ENCODE measurements at regions not wholly inside any gene's neighbourhood (a gene's known extent, or its start where the extent isn't known, plus 50 kb on each side); places are given as distances from the start of the nearest gene placed in this dataset.

DNA sequence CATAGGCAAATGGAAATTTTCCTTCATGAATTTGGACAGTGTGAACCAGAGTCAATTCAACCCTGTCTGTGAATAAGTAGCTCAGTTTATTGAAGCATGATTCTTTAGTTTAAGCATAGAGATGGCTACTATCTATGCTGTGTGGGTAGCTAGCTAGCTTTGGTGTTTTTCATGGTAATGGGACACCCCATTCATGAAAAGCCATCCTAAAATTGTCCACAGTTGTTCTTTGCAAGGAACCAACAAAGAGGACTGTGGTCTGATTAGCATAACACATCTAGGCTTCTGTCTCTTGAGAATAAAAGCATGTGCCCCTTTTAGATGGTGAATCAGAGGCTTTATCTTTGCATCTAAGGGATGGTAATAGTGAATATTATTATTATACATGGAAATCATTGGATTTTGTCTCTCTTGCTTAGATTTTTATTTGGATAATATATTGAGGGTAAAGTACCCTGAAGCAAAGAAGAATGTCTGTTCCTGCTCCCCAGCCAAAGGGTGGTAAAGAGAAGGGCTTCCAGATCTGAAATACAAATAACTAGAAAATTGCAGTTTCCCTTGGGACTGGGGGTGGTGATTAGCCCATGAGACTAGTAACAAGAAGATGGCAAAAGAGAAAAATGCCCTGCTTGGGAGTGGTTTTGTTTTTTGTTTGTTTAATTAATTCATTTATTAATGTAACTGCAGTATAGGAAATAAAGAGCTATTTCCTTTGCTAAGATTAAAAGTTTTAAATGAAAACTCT is 624.2 kb upstream of the ZNF608 start:
- DNase-seq, result no peak
- ATAC-seq, result no peak
- no peaks in the 10 kb centered on the region for H3K9me3 ChIP-seq (ENCODE audit: control insufficient read depth, insufficient read depth, low read length)
- H3K4me3 Mint-ChIP-seq, result no peak overlapping the region
- peaks cover 0 to 4% of the 10 kb centered on the region in 2 donors for H3K9me3 Mint-ChIP-seq
- no peak overlapping the region for H3K27ac ChIP-seq (ENCODE audit: low read length)
- no peaks in the 10 kb centered on the region for H3K36me3 ChIP-seq (ENCODE audit: control insufficient read depth, insufficient read depth, low read length)
- TF ChIP-seq, protein P1, sequence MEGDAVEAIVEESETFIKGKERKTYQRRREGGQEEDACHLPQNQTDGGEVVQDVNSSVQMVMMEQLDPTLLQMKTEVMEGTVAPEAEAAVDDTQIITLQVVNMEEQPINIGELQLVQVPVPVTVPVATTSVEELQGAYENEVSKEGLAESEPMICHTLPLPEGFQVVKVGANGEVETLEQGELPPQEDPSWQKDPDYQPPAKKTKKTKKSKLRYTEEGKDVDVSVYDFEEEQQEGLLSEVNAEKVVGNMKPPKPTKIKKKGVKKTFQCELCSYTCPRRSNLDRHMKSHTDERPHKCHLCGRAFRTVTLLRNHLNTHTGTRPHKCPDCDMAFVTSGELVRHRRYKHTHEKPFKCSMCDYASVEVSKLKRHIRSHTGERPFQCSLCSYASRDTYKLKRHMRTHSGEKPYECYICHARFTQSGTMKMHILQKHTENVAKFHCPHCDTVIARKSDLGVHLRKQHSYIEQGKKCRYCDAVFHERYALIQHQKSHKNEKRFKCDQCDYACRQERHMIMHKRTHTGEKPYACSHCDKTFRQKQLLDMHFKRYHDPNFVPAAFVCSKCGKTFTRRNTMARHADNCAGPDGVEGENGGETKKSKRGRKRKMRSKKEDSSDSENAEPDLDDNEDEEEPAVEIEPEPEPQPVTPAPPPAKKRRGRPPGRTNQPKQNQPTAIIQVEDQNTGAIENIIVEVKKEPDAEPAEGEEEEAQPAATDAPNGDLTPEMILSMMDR (IDR thresholded peaks at IDR 0.05), result no peak
- peaks cover 2% of the 10 kb centered on the region for H3K27me3 ChIP-seq (ENCODE audit: control insufficient read depth, insufficient read depth, low read length)
- no peaks in the 10 kb centered on the region for H3K4me1 ChIP-seq (ENCODE audit: control insufficient read depth, insufficient read depth, low read length)
- intact Hi-C loops (cut with micrococcal nuclease), result no loop called here
- no peak overlapping the region for H3K4me3 ChIP-seq (ENCODE audit: low read length)
- no peaks in the 10 kb centered on the region for H3K4me1 Mint-ChIP-seq
- H3K27ac Mint-ChIP-seq, result no peak overlapping the region
- H3K36me3 Mint-ChIP-seq, result no peaks in the 10 kb centered on the region
- H3K27me3 Mint-ChIP-seq (ENCODE audit: low read depth in 2 of 2), result no peaks in the 10 kb centered on the region

DNA sequence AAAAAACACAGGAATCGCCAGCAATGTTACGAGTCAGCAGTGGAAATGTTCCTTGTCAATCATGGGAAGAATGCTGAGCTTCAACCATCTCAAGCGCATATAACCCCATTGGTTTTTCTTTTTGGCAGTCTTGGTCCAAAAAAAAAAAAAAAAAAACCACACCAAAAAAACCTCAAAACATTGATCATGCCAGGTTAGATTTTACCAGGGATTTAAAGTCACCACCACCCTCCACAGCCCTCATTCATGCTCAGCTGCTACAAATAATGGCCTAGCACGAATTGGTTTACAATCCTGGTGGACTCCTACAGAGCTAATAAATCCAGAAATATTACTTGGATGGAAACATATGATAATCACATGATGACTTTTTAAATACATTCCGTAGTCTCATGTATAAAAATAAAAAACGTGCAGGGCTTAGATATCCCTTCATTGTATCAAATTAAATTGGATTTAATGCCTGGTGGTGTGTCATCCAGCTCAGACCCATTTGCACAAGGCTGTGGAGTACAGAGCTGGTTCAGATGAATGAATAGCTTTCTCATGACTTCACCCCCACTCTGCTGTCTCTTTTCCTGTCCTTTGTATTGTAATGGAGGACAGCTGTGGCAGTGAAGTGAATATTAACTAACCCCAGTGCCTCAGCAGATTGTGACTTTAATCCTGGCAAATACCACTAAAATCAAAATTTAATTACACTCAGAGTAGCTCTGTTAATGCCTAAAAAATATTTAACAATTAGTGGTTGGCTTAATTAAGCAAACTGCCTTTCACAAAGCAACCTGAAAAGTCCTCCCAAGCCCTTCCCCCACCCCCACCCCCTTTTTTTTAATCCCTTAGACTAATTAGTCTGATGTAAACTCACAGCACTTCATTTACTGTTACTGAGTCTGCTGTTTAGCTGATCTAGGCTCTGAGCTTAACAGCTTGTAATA is 626.5 kb upstream of the ZNF608 start:
- no peak for ATAC-seq
- Histone ChIP-seq H3K36me3 (ENCODE audit: control insufficient read depth, insufficient read depth, low read length) (no peaks in the 10 kb centered on the region), H3K27me3 (ENCODE audit: control insufficient read depth, insufficient read depth, low read length) (peaks cover 2% of the 10 kb centered on the region), H3K9me3 (ENCODE audit: control insufficient read depth, insufficient read depth, low read length) (no peaks in the 10 kb centered on the region), H3K4me1 (ENCODE audit: control insufficient read depth, insufficient read depth, low read length) (no peaks in the 10 kb centered on the region), H3K4me3 (ENCODE audit: low read length) (no peak overlapping the region), H3K27ac (ENCODE audit: low read length) (no peak overlapping the region)
- Mint-ChIP-seq H3K36me3 (no peaks in the 10 kb centered on the region), H3K4me1 (no peaks in the 10 kb centered on the region), H3K27me3 (ENCODE audit: low read depth in 2 of 2) (no peaks in the 10 kb centered on the region), H3K4me3 (no peak overlapping the region), H3K27ac (no peak overlapping the region), H3K9me3 (no peaks in the 10 kb centered on the region)
- DNase-seq, result no peak
- TF ChIP-seq, protein P1 (IDR thresholded peaks at IDR 0.05), result no peak
- intact Hi-C loops (cut with micrococcal nuclease), result no loop called here
- 85% methylated on average over 6 of the region's 6 CpGs for WGBS (ENCODE audit: insufficient coverage)

DNA sequence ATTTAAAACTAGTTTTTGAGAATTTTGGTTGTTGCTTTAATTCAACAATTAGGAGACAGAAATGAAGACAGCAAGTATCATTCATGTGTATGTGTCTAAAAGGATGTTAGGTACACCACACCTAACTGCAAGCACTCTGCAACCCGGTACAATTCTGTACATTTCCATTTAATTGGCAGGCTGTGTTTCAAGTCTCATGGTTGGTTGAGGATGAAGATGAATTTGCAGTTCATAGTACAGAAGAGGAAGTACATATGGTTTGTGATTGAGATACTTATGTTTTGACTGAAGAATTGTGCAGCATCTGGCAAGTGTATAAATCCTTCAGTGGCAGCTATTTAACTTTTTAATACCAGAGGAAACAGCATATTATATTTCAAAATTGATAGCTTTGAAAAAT is 628.7 kb upstream of the ZNF608 start:
- Mint-ChIP-seq H3K27me3 (ENCODE audit: low read depth in 2 of 2) (no peaks in the 10 kb centered on the region), H3K9me3 (no peaks in the 10 kb centered on the region), H3K27ac (no peak overlapping the region), H3K4me3 (no peak overlapping the region), H3K36me3 (no peaks in the 10 kb centered on the region), H3K4me1 (no peaks in the 10 kb centered on the region)
- DNase-seq, result no peak
- H3K27ac ChIP-seq (ENCODE audit: low read length), result no peak overlapping the region
- peaks cover 2% of the 10 kb centered on the region for H3K27me3 ChIP-seq (ENCODE audit: control insufficient read depth, insufficient read depth, low read length)
- no peaks in the 10 kb centered on the region for H3K36me3 ChIP-seq (ENCODE audit: control insufficient read depth, insufficient read depth, low read length)
- no peaks in the 10 kb centered on the region for H3K4me1 ChIP-seq (ENCODE audit: control insufficient read depth, insufficient read depth, low read length)
- WGBS (ENCODE audit: insufficient coverage), result no CpG with 5 or more reads among the region's 1 CpG
- ATAC-seq, result no peak
- TF ChIP-seq, protein P1 (IDR thresholded peaks at IDR 0.05), result no peak
- intact Hi-C loops (cut with micrococcal nuclease), result no loop called here
- H3K4me3 ChIP-seq (ENCODE audit: low read length), result no peak overlapping the region
- H3K9me3 ChIP-seq (ENCODE audit: control insufficient read depth, insufficient read depth, low read length), result no peaks in the 10 kb centered on the region

All from natural killer cell (primary cell).